ENCODE measurements at regions not wholly inside any gene's neighbourhood (a gene's known extent, or its start where the extent isn't known, plus 50 kb on each side); places are given as distances from the start of the nearest gene placed in this dataset.

- no peak overlapping the region for H3K4me3 ChIP-seq (ENCODE audit: low read depth, low read length)
- TF ChIP-seq CTCF (IDR thresholded peaks at IDR 0.05; ENCODE audit: insufficient read depth, low read length, missing control alignments), result no peak
- DNase-seq (ENCODE audit: low read depth, low spot score), result no peak
- ChIA-PET CTCF (no interaction called here), POLR2A (no interaction called here)
These were observed 229.2 kb downstream of the ALX1 start for GRCh38 chr12:85509081-85509856.

- CTCF ChIA-PET, result no interaction called here
- POLR2A ChIA-PET, result no interaction called here
- H3K4me3 ChIP-seq (ENCODE audit: low read depth, low read length), result no peak overlapping the region
- TF ChIP-seq CTCF (IDR thresholded peaks at IDR 0.05; ENCODE audit: insufficient read depth, low read length, missing control alignments), result no peak
- no peak for DNase-seq (ENCODE audit: low read depth, low spot score)
These were observed 229.8 kb downstream of the ALX1 start for GRCh38 chr12:85509857-85510256.

GRCh38 chr12:85516039-85516438 lies 236.0 kb downstream of the ALX1 start:
- no peak overlapping the region for H3K4me3 ChIP-seq (ENCODE audit: low read depth, low read length)
- CTCF ChIA-PET, result no interaction called here

GRCh38 chr12:85516667-85517325 lies 236.8 kb downstream of the ALX1 start:
- DNase-seq (ENCODE audit: low read depth, low spot score), result no peak
- ChIA-PET POLR2A (no interaction called here), CTCF (no interaction called here)
- H3K4me3 ChIP-seq (ENCODE audit: low read depth, low read length), result no peak overlapping the region
- no peak for TF ChIP-seq CTCF (IDR thresholded peaks at IDR 0.05; ENCODE audit: insufficient read depth, low read length, missing control alignments)

More at GRCh38 chr12:85516039-85516438, 236.0 kb downstream of the ALX1 start:
- no peak for TF ChIP-seq CTCF (IDR thresholded peaks at IDR 0.05; ENCODE audit: insufficient read depth, low read length, missing control alignments)
- DNase-seq (ENCODE audit: low read depth, low spot score), result no peak
- POLR2A ChIA-PET, result no interaction called here

- POLR2A ChIA-PET, result no interaction called here
- CTCF ChIA-PET, result no interaction called here
- TF ChIP-seq CTCF (IDR thresholded peaks at IDR 0.05; ENCODE audit: insufficient read depth, low read length, missing control alignments), result no peak
- DNase-seq (ENCODE audit: low read depth, low spot score), result no peak
- H3K4me3 ChIP-seq (ENCODE audit: low read depth, low read length), result no peak overlapping the region
These were observed 239.1 kb downstream of the ALX1 start for GRCh38 chr12:85519163-85519562.

- no peak for DNase-seq (ENCODE audit: low read depth, low spot score)
- ChIA-PET CTCF (no interaction called here), POLR2A (no interaction called here)
- H3K4me3 ChIP-seq (ENCODE audit: low read depth, low read length), result no peak overlapping the region
- no peak for TF ChIP-seq CTCF (IDR thresholded peaks at IDR 0.05; ENCODE audit: insufficient read depth, low read length, missing control alignments)
These were observed 243.2 kb downstream of the ALX1 start for GRCh38 chr12:85523197-85523596.

Measured in AG04449 (cell line).